Activated CD4-positive, alpha-beta T cell treated with anti-CD3 and anti-CD28 coated beads for 36 hours (primary cell): ENCODE measurements at regions not wholly inside any gene's neighbourhood (a gene's known extent, or its start where the extent isn't known, plus 50 kb on each side); places are given as distances from the start of the nearest gene placed in this dataset.

Source experiments
- ATAC-seq: fragments of 200-7000 bp; cut with Tn5 transposase; one replicate; pipeline ENCODE4 v1.10.0; 2021; ENCODE audit warnings: mild to moderate bottlenecking, moderate library complexity
- CTCF ChIA-PET: fragments of 350-600 bp; sonication (Branson Sonifier 250); formaldehyde crosslinking; loops from one replicate; lab custom pipeline; 2021; ENCODE audit warnings: antibody characterized with exemption; lab: Charles Lee
- POLR2A ChIA-PET: fragments of 350-600 bp; sonication (Branson Sonifier 250); formaldehyde crosslinking; loops from one replicate; lab custom pipeline; 2021; ENCODE audit warnings: antibody characterized with exemption, inconsistent platforms; lab: Charles Lee
- DNase-seq: peaks from one replicate; pipeline ENCODE4 v3.0.0-alpha.2; 2020
- H3K27ac Mint-ChIP-seq: one replicate; pipeline ENCODE4 v1.8.0; 2021; ENCODE audit warnings: mixed read lengths
- H3K27me3 Mint-ChIP-seq: one replicate; pipeline ENCODE4 v1.8.0; 2021; ENCODE audit warnings: mixed read lengths
- H3K36me3 Mint-ChIP-seq: one replicate; pipeline ENCODE4 v1.8.0; 2021; ENCODE audit warnings: low read depth, mixed read lengths
- H3K4me1 Mint-ChIP-seq: one replicate; pipeline ENCODE4 v1.8.0; 2021; ENCODE audit warnings: mixed read lengths
- H3K4me3 Mint-ChIP-seq: one replicate; pipeline ENCODE4 v1.8.0; 2021; ENCODE audit warnings: mild to moderate bottlenecking, moderate library complexity, mixed read lengths
- H3K9me3 Mint-ChIP-seq: one replicate; pipeline ENCODE4 v1.8.0; 2021; ENCODE audit warnings: low read depth, mixed read lengths
- intact Hi-C, 2 experiments: fragments of 100-400 bp; cut with DNase I in 1 of 2; cut with micrococcal nuclease in 1 of 2; formaldehyde crosslinking; loops; one replicate each; pipeline versions ENCODE4 v1.14.2 to v1.15.1; 2022 to 2024; cut with DNase I, micrococcal nuclease

DNA sequence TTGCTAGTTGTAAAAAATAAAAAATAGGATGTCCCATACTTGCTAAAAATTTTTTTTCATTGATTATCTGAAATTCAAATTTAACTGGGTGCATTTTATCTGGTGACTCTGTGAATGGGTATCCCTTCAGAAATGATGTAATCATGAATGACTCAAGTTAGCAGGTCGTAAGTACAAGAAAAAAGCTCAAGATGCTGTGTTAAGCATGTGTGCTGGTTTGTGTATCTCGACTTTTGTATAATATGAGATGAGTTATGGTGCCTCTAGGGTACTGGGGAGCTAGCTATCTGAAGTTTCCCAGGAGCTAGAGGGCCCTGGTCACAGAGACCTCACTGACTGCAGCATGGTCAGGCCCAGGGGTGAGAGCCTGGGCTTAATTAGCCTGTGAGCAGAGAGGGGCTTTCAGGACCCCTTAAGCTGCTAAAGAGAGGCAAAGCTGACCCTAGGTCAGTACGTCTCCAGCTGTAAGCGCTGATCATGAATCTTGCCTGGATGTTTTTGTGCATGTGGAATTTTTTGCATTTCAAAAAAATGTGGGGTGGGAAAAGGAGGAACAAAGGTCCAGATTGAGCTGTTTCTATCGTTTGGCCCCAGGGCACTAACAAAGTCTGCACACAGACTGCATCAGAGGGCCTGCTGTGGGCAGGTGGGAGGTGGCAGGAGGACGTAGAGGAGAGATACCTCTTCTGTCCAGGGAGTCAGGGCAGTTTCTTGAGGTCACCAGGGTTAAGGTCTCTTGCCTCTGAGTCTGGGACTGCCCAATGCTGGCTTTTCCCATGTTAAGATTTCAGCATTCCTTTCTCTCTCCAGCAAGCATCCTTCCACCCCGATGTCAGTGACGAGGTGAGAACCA is 233.2 kb upstream of the TPM1 start:
- CTCF ChIA-PET, result interaction anchor here (0.7 to 1.0 kb wide), 2 partner anchors 67 to 231 kb away, joined by 3 to 4 read pairs; no protein-coding TSS in a partner anchor
- ATAC-seq, result no peak
- no peaks in the 10 kb centered on the region for H3K4me1 Mint-ChIP-seq
- H3K9me3 Mint-ChIP-seq, result no peaks in the 10 kb centered on the region
- H3K36me3 Mint-ChIP-seq, result no peaks in the 10 kb centered on the region
- intact Hi-C loops, result no loop called here
- DNase-seq, result no peak
- no peak overlapping the region for H3K27ac Mint-ChIP-seq
- no peaks in the 10 kb centered on the region for H3K27me3 Mint-ChIP-seq
- POLR2A ChIA-PET, result no interaction called here
- H3K4me3 Mint-ChIP-seq, result no peak overlapping the region

DNA sequence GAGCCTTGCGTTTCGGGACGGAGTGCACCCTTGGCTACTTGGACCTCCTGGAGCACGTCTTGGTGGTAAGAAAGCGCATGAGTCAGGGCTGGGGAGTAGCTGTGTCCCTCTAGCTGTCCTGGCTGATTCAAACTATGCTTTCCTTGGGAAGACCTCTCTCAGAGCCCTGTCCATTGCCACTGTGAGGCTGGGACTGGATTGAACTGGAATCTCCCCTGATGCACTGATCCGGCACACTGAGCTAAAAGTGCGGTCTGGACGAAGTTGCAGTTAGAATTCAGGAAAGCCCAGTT is 232.6 kb upstream of the TPM1 start:
- no peak overlapping the region for H3K27ac Mint-ChIP-seq
- no peak for DNase-seq
- no peaks in the 10 kb centered on the region for H3K27me3 Mint-ChIP-seq
- CTCF ChIA-PET, result interaction anchor here (0.7 kb wide), 1 partner anchor 67 kb away, joined by 4 read pairs; no protein-coding TSS in a partner anchor
- H3K4me3 Mint-ChIP-seq, result no peak overlapping the region
- H3K4me1 Mint-ChIP-seq, result no peaks in the 10 kb centered on the region
- H3K9me3 Mint-ChIP-seq, result no peaks in the 10 kb centered on the region
- no peak for ATAC-seq
- POLR2A ChIA-PET, result no interaction called here
- intact Hi-C loops, result no loop called here
- no peaks in the 10 kb centered on the region for H3K36me3 Mint-ChIP-seq

DNA sequence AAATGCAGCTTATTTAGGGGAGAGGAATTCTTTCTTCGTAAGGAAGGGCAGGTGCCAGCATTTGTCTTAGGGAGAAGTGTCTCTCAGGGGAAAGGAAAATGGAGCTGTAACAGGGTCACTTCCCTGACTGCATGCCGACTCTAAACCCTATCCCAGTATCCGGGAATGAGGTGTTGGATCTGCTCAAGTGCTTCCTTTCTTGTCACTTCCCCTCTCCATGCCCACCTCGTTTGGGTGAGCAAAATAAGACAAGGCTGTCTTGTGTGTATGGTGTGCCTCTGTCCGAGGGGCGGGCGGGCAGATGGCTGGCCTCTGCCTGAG is 230.1 kb upstream of the TPM1 start:
- Mint-ChIP-seq H3K36me3 (no peaks in the 10 kb centered on the region), H3K9me3 (no peaks in the 10 kb centered on the region), H3K4me3 (no peak overlapping the region), H3K27me3 (no peaks in the 10 kb centered on the region), H3K4me1 (no peaks in the 10 kb centered on the region), H3K27ac (no peak overlapping the region)
- ATAC-seq, result no peak
- CTCF ChIA-PET, result interaction anchor here (0.8 to 1.1 kb wide), 2 partner anchors 21 to 33 kb away, joined by 3 read pairs; no protein-coding TSS in a partner anchor
- POLR2A ChIA-PET, result no interaction called here
- intact Hi-C loops, result no loop called here
- DNase-seq, result no peak

DNA sequence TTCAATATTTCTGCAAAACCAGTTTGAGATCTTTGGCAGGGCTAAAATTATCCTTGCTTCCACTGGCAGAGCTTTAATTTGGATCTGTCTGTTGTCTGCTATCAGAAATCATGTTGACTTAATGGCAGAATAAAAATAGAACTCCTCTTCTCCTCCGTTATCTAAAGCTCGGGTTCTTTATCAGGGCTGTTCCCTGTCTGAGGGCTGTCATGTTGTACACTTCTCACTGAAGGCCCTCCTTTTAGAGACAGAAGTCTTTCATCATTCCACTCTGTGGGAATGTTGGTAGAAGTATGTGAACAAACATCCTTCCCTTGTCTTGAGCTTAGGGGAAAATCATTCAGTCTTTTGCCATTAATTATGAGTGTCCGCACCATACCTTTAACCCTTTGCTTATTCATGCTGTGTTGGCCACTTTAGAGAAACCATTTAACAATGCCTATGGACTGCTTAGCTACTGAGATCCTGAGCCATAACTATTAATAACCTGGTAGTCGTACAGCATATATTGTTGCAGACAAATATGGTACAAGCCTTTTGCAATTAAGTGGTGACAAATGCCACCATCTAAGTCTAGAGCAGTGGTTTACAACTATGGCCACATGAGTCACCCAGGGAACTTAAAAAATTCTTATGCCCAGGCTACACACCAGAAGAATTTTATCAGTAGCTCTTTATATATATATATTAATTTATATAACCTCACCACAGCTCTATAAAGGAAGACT is 226.0 kb upstream of the TPM1 start:
- DNase-seq (no peak), ATAC-seq (no peak)
- Mint-ChIP-seq H3K9me3 (no peaks in the 10 kb centered on the region), H3K4me3 (no peak overlapping the region), H3K27me3 (peaks cover 4% of the 10 kb centered on the region), H3K4me1 (no peaks in the 10 kb centered on the region), H3K36me3 (no peaks in the 10 kb centered on the region), H3K27ac (no peak overlapping the region)
- intact Hi-C loops, result no loop called here
- CTCF ChIA-PET, result no interaction called here
- POLR2A ChIA-PET, result no interaction called here

DNA sequence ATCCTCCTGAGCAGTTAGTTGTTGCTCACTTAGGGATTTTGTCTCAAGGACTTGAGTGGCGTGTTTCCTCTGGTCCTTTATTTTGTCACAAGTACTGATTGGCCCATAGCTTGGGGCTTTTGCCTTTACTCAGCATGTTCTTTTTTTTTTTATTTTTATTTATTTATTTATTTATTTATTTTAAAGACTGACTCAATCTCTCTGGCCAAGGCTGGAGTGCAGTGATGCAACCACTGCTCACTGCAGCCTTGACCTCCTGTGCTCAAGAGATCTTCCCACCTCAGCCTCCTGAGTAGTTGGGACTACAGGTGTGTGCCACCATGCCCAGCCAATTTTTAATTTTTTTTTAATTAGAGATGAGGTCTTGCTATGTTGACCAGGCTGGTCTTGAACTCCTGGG is 223.9 kb upstream of the TPM1 start:
- POLR2A ChIA-PET, result no interaction called here
- H3K4me3 Mint-ChIP-seq, result no peak overlapping the region
- CTCF ChIA-PET, result no interaction called here
- no peak for DNase-seq
- intact Hi-C loops, result no loop called here
- no peak for ATAC-seq
- H3K9me3 Mint-ChIP-seq, result no peaks in the 10 kb centered on the region
- peaks cover 6% of the 10 kb centered on the region for H3K27me3 Mint-ChIP-seq
- no peaks in the 10 kb centered on the region for H3K36me3 Mint-ChIP-seq
- H3K4me1 Mint-ChIP-seq, result no peaks in the 10 kb centered on the region
- no peak overlapping the region for H3K27ac Mint-ChIP-seq

DNA sequence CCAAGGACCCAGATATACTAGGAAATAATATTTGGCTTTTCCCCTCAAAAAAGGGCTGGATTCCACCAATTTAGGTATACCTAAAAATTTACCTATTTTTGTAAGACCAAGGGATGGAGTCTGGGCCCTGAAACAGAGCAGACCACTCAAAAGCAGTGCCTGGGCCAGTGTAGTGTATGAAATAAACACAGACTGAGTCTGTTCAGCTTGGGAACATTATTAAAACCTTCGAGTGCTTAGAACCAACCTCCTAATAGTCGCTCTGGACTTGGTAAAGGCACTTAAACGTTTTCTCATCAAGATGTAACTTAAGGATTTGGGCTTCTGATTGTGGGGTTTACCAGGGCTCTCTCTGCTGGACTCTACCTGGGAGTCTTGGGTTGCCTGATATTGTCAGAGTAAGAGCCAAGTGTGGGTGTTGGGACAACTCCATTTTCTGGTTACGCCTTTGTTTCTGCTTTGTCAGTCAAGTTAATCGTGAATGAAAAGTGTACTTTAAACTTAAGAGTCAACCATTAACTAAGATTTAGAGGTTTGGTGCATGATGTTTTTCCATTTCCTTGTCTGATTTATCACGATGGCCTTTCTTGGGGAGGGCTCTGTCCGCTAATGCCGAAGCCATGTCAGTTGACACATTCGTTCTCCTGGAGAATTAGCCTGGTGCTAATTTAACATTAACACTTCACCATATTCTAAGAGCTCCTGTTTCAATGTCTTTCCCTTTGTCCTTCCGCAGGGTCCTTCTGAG is 221.0 kb upstream of the TPM1 start:
- DNase-seq, result no peak
- intact Hi-C loops, result no loop called here
- no peaks in the 10 kb centered on the region for H3K9me3 Mint-ChIP-seq
- peaks cover 6% of the 10 kb centered on the region for H3K27me3 Mint-ChIP-seq
- no peaks in the 10 kb centered on the region for H3K4me1 Mint-ChIP-seq
- POLR2A ChIA-PET, result no interaction called here
- H3K36me3 Mint-ChIP-seq, result no peaks in the 10 kb centered on the region
- no peak for ATAC-seq
- CTCF ChIA-PET, result interaction anchor here (1.4 kb wide), 1 partner anchor 9 kb away, joined by 5 read pairs; no protein-coding TSS in a partner anchor
- no peak overlapping the region for H3K27ac Mint-ChIP-seq
- H3K4me3 Mint-ChIP-seq, result no peak overlapping the region

DNA sequence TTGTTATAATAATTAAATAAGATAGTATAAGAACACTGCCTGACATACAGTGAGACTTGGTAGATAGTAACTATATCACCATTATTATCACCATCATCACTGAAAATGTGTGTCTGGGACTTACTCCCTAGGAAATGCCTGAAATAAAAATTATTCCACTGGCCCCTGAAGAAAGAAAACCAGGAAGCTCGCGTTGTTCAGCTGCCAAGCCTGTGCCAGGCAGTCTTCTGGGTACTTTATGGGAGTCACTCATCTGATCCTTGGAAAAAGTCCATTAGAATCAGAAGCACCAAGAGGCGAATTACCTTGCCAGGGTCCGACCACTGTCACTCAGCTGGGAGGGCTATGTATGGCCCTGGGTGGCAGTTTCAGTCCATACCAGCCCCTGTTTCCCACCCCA is 220.3 kb upstream of the TPM1 start:
- POLR2A ChIA-PET, result no interaction called here
- no peak overlapping the region for H3K27ac Mint-ChIP-seq
- CTCF ChIA-PET, result no interaction called here
- peaks cover 6% of the 10 kb centered on the region for H3K27me3 Mint-ChIP-seq
- no peak for ATAC-seq
- no peaks in the 10 kb centered on the region for H3K9me3 Mint-ChIP-seq
- H3K36me3 Mint-ChIP-seq, result no peaks in the 10 kb centered on the region
- no peaks in the 10 kb centered on the region for H3K4me1 Mint-ChIP-seq
- no peak overlapping the region for H3K4me3 Mint-ChIP-seq
- intact Hi-C loops, result no loop called here
- no peak for DNase-seq

DNA sequence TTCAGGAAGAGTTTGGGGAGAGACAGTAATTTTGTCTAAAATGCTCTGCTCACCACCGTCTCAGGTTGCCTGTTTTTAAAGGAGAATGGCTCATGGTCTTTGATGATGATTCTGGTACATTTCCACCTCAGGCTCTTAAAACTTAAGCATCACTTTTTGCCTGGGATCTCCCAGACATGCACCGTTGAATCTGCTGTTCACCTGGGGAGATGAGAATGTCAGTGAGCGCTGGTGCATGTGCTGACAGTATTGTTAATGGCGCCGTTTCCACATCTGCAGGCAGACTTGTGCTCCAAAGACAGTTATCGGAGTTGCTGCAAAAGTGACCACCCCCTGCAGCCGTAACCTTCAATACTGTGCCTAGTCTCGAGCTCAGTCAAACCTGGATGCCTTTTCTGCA is 219.0 kb upstream of the TPM1 start:
- POLR2A ChIA-PET, result no interaction called here
- DNase-seq, result no peak
- H3K9me3 Mint-ChIP-seq, result no peaks in the 10 kb centered on the region
- no peak overlapping the region for H3K4me3 Mint-ChIP-seq
- H3K36me3 Mint-ChIP-seq, result no peaks in the 10 kb centered on the region
- ATAC-seq, result no peak
- H3K27ac Mint-ChIP-seq, result no peak overlapping the region
- CTCF ChIA-PET, result no interaction called here
- no peaks in the 10 kb centered on the region for H3K4me1 Mint-ChIP-seq
- peaks cover 4% of the 10 kb centered on the region for H3K27me3 Mint-ChIP-seq
- intact Hi-C loops, result no loop called here

DNA sequence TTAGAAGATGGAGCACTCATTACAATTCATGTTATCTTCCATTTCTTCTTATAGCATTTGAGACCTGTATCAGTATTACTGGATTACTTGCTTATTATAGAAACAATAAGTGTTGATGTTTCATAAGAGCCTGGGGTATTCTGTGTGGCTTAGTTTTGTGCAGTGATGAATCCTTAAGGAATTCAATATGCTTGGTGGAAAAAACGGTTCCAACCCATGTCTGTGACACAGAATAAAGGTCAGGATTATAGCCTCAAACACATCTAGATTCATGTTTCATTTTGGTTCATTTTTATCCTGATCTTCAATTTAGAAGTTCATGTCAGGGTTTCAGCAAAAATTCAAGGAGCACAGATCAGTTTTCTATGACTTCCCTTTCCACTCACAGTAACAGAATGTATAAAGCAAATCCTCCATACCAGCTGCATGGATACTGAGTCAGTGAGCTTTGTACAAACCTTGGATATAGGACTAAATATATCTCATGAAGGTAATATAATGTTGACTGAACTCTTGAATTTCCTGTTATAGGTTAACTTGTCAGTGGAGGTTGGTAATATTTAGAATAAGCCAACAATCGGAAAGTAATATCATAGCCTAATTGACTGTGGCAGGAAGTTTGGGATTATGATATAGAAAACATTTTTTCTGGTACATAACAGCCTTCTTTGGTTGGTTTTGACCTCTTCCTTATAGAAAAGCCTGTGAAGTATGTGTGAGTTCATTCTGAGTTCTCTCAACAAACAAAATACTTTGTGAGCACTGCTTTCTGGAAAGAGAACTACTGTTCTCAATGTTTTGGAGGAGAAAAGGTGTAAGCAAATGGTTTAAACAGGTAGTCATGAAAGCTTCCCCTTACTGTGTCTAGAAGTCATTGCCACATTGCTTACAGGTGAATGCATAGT is 218.2 kb upstream of the TPM1 start:
- ATAC-seq, result no peak
- intact Hi-C loops, result no loop called here
- CTCF ChIA-PET, result no interaction called here

DNA sequence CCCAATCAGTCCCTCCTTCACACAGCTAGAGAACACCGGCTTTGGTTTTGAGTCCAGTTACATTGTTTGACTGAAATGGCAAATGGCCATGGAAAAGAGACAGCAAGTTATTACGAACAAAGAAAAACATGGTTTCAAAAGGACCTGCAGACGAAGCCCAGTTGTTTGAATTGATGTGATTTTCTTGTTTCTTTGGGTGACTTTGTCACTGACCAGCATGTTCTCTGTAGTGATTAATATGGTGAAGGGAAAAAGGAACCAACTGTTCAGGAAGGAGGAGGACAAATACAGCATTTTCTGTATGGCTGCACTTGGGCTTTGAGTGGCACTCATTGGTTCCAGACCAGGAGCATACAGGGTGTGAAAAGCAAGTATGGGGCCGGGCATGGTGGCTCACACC is 217.4 kb upstream of the TPM1 start:
- intact Hi-C loops, result no loop called here
- no peak overlapping the region for H3K27ac Mint-ChIP-seq
- no peaks in the 10 kb centered on the region for H3K36me3 Mint-ChIP-seq
- CTCF ChIA-PET, result no interaction called here
- H3K4me1 Mint-ChIP-seq, result no peaks in the 10 kb centered on the region
- no peak overlapping the region for H3K4me3 Mint-ChIP-seq
- ATAC-seq (no peak), DNase-seq (no peak)
- H3K9me3 Mint-ChIP-seq, result no peaks in the 10 kb centered on the region
- H3K27me3 Mint-ChIP-seq, result peaks cover 2% of the 10 kb centered on the region
- POLR2A ChIA-PET, result no interaction called here

More for the DNA sequence above, 218.2 kb upstream of the TPM1 start:
- Mint-ChIP-seq H3K9me3 (no peaks in the 10 kb centered on the region), H3K27ac (no peak overlapping the region), H3K27me3 (peaks cover 4% of the 10 kb centered on the region), H3K36me3 (no peaks in the 10 kb centered on the region), H3K4me3 (no peak overlapping the region), H3K4me1 (no peaks in the 10 kb centered on the region)
- no peak for DNase-seq
- POLR2A ChIA-PET, result no interaction called here

DNA sequence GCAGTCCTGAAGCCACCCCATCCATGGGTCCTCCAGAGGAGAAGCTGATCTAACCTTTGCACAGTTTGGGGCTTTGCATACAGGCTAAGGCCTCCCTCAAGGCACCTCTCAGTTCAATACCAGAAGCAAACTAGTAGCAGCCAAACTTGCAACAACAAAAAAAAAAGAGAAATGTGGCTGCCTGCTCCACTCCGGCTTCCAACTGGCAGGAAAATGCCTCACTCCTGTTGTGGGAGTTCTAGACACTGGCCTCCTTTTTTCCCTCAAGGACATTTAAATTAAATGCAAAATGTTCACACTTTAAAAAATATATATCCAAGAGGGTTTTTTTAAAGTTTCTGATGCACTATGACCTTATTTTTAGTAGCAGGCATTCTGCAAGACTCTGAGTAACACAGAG is 216.0 kb upstream of the TPM1 start:
- ATAC-seq (no peak), DNase-seq (no peak)
- Mint-ChIP-seq H3K36me3 (no peaks in the 10 kb centered on the region), H3K4me3 (no peak overlapping the region), H3K4me1 (no peaks in the 10 kb centered on the region), H3K27ac (no peak overlapping the region), H3K27me3 (peaks cover 2% of the 10 kb centered on the region), H3K9me3 (no peaks in the 10 kb centered on the region)
- POLR2A ChIA-PET, result no interaction called here
- intact Hi-C loops, result no loop called here
- CTCF ChIA-PET, result no interaction called here
